ENCODE measurements at regions not wholly inside any gene's neighbourhood (a gene's known extent, or its start where the extent isn't known, plus 50 kb on each side); places are given as distances from the start of the nearest gene placed in this dataset.

DNA sequence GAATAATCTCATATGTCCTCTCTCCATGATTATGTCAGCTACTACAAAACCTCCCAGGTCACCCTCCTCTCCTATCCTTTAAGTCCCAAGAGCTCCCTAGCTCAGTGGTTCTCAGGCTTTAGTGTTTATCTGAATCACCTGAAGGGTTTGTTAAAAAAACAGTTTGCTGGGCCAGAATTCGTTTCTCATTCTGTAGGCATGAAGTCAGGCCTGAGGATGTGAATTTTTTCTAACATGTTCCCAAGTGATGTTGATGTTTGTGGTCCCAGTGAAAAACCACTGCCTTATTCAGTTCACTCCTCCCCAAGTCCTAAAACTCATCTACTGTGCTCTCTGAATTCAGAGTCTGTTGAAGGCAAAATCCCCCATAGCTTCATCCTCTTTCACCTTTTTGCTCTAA, 241.4 kb downstream of the ETNK1 start:
- DNase-seq (ENCODE audit: insufficient read length) (no peak), FAIRE-seq (no peak)
- TF ChIP-seq POLR2A (IDR thresholded peaks at IDR 0.05; ENCODE audit: low read depth, low read length) = no peak
- no peak for TF ChIP-seq POLR2AphosphoS5 (IDR thresholded peaks at IDR 0.05; ENCODE audit: low read depth, low read length)
- no peak for TF ChIP-seq TAF1 (IDR thresholded peaks at IDR 0.05; ENCODE audit: borderline replicate concordance, low read depth, low read length)

DNA sequence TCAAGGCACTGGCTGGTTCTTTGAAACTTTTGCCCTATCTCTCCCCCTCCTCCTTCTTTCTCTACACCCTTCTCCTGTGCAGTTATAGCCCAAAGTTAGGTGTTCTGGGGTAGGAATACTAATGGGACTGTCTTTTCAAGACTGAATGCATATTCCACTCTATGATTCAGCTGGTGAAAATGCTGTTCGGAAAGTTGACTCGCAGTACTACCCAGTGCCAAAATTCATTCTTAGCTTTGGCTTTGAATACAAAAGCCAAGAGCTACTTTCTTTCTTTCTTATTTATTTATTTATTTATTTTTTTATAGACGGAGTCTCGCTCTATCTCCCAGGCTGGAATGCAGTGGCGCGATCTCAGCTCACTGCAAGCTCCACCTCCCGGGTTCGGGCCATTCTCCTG, 249.2 kb downstream of the ETNK1 start:
- no peak for FAIRE-seq
- no peak for TF ChIP-seq POLR2A (IDR thresholded peaks at IDR 0.05; ENCODE audit: low read depth, low read length)
- TF ChIP-seq TAF1 (IDR thresholded peaks at IDR 0.05; ENCODE audit: borderline replicate concordance, low read depth, low read length) = no peak
- TF ChIP-seq POLR2AphosphoS5 (IDR thresholded peaks at IDR 0.05; ENCODE audit: low read depth, low read length) = no peak
- DNase-seq (ENCODE audit: insufficient read length) = no peak

DNA sequence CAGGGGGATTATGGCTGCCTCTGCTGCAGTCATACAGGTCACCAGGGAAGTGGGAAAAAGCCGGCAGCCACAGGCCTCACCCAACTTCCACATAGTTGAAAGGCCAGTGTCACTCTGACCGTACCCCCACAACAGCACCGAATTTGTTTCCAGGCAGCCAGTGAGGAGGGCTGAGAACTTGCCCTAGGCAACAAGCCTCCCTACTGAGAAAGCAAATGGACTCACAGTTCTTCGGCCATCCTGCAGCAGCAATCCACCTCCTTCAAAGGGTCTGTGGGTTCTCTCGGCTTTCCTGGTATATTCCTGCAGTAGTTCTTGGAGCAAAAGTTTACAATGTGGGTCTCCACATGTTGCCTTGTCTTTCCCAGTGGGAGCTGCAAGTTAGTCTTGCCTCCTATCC, 251.3 kb downstream of the ETNK1 start:
- no peak for TF ChIP-seq TAF1 (IDR thresholded peaks at IDR 0.05; ENCODE audit: borderline replicate concordance, low read depth, low read length)
- no peak for TF ChIP-seq POLR2A (IDR thresholded peaks at IDR 0.05; ENCODE audit: low read depth, low read length)
- no peak for TF ChIP-seq POLR2AphosphoS5 (IDR thresholded peaks at IDR 0.05; ENCODE audit: low read depth, low read length)
- no peak for FAIRE-seq
- no peak for DNase-seq (ENCODE audit: insufficient read length)

DNA sequence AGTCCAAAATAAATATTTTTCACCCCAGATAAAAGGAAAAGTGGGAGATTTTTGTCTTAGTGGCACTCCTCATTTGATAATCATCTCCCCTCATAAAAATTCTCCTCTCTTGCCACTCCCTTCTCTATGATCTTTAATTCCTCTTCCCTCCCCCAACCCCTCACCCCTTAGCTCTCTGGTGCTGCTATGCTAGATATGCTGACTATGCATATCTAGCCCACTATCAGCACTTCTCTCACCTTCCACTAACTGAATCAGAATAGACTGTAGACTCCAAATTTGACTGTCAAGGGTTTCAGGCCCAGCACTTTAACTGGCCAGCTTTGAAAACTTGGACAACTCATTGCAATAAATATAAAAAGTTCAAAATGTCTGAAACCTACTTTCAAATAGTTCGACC, 254.2 kb downstream of the ETNK1 start:
- DNase-seq (ENCODE audit: insufficient read length) (no peak), FAIRE-seq (no peak)
- no peak for TF ChIP-seq TAF1 (IDR thresholded peaks at IDR 0.05; ENCODE audit: borderline replicate concordance, low read depth, low read length)

DNA sequence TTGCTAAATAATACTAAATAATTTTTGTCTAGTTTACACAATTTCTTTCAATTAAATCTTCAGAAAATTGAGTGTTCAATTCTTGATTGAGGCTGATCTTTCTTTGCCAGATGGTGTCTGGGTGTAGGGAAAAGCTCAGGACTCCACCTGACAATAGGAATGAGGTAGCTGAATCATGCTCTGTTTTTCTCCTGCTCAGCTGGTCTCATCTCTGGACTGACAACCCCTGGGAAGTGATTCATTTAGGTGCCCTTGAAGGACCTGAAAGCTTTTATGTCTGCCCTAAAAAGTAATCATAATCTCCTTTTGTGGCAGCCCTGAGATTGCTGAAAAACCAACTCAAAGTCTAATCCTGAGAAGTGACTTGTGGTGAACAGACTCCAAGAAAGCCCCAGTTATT, 255.4 kb downstream of the ETNK1 start:
- DNase-seq (ENCODE audit: insufficient read length) (no peak), FAIRE-seq (no peak)
- no peak for TF ChIP-seq POLR2A (IDR thresholded peaks at IDR 0.05; ENCODE audit: low read depth, low read length)
- TF ChIP-seq TAF1 (IDR thresholded peaks at IDR 0.05; ENCODE audit: borderline replicate concordance, low read depth, low read length) = no peak
- no peak for TF ChIP-seq POLR2AphosphoS5 (IDR thresholded peaks at IDR 0.05; ENCODE audit: low read depth, low read length)

DNA sequence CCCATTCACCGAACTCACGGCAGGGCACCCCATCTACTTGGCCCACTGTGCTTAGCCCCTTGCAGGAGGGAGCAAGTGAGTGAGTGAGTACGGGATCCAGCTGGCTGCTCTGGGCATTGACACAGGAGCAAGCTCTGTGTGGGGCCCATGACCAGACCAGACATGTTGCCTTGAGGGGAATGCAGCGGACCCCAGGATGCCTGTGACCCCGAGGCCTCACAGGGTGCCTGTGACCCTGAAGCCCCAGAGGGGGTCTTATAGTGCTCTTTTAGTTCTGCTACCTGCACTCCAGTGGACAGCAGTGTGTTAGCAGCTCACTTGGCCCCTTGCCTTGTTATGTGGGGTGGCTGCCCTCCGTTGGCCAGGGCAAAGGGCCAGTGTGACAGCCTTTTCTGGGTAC, 255.8 kb downstream of the ETNK1 start:
- DNase-seq (ENCODE audit: insufficient read length) (no peak), FAIRE-seq (no peak)
- TF ChIP-seq POLR2A (IDR thresholded peaks at IDR 0.05; ENCODE audit: low read depth, low read length) (no peak), TAF1 (IDR thresholded peaks at IDR 0.05; ENCODE audit: borderline replicate concordance, low read depth, low read length) (no peak), POLR2AphosphoS5 (IDR thresholded peaks at IDR 0.05; ENCODE audit: low read depth, low read length) (no peak)

DNA sequence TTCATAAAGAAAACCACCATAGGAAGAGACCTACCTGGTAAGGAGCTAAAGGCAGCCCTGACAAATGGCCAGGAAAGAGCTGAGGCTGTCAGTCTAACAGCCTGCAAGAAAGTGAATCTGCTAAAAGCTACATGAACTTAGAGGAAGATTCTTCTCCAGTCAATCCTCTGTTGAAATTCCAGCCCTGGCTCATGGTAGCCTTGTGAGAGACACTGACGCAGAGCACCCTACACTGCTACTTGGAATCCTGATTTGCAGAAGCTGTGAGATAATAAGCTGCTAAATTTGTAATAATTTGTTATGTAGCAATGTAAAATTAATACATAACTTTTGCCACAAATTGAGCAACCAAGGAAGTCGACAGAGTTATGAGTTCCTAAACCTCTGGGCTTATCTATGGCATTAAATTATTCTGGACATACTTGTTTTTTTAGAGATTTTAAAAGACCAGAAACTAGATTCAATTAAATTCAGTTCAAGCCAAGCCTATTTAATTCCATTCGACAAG, 257.0 kb downstream of the ETNK1 start:
- no peak for DNase-seq (ENCODE audit: insufficient read length)
- FAIRE-seq = no peak

DNA sequence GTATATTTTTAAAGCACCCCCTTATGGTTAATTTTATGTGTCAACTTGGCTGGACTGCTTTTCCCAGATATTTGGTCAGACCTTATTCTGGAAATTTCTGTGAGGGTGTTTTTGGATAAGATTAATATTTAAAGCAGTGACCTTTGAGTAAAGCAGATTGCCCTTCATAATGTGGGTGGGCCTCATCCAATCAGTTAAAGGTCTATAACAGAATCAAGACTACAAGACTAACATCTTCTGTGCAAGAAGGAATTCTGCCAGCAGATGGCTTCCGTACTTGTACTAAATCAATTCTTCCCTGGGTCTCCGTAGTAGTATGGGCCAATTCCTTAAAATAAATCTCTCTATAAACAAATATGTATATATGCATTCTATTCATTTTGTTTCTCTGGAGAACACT, 257.6 kb downstream of the ETNK1 start:
- TF ChIP-seq POLR2AphosphoS5 (IDR thresholded peaks at IDR 0.05; ENCODE audit: low read depth, low read length) = no peak
- TF ChIP-seq TAF1 (IDR thresholded peaks at IDR 0.05; ENCODE audit: borderline replicate concordance, low read depth, low read length) = no peak
- TF ChIP-seq POLR2A (IDR thresholded peaks at IDR 0.05; ENCODE audit: low read depth, low read length) = no peak
- FAIRE-seq = no peak

More for the DNA sequence above, 257.0 kb downstream of the ETNK1 start:
- no peak for TF ChIP-seq POLR2AphosphoS5 (IDR thresholded peaks at IDR 0.05; ENCODE audit: low read depth, low read length)
- TF ChIP-seq POLR2A (IDR thresholded peaks at IDR 0.05; ENCODE audit: low read depth, low read length) = no peak
- no peak for TF ChIP-seq TAF1 (IDR thresholded peaks at IDR 0.05; ENCODE audit: borderline replicate concordance, low read depth, low read length)

DNA sequence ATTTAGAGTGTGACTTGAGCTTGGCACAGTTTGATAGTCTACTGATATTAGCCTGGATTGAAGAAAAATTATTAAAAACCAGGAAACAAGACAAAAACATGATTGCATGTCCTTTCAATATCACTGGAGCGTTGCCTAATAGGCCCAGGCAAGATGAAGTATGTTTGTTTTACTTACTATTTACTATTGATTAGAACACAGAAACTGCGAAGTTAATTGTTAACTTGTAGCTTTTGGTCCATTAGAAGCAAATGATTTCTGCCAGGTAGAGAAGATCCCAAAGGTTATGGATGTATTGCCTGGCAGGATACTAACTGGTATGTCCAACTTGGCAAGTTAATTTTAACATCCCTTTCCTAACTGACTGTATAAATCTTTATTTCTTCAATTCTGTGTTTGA, 268.9 kb downstream of the ETNK1 start:
- DNase-seq (ENCODE audit: insufficient read length) = no peak
- no peak for FAIRE-seq
- TF ChIP-seq POLR2AphosphoS5 (IDR thresholded peaks at IDR 0.05; ENCODE audit: low read depth, low read length) (no peak), TAF1 (IDR thresholded peaks at IDR 0.05; ENCODE audit: borderline replicate concordance, low read depth, low read length) (no peak), POLR2A (IDR thresholded peaks at IDR 0.05; ENCODE audit: low read depth, low read length) (no peak)

More for the DNA sequence above, 257.6 kb downstream of the ETNK1 start:
- no peak for DNase-seq (ENCODE audit: insufficient read length)

DNA sequence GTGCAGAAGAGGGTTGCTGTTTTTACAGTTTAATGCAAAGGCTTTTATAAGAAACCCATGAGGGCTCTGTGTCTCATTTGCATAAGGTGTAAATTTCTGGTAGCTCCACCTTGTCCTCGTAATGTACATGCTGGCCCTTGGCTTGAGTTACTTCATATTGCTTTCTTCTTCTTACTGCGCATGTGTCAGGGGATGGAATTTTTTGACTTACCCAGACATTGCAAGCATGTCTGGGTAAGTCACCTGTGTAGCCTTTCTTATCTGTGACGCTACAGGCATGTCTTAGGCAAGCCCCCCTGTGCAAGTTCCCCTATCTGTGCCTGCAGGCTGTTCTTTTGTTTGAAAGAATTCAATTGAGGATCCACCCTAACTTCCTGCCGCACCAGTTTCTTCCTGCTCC, 274.2 kb downstream of the ETNK1 start:
- DNase-seq (ENCODE audit: insufficient read length) (no peak), FAIRE-seq (no peak)
- TF ChIP-seq POLR2AphosphoS5 (IDR thresholded peaks at IDR 0.05; ENCODE audit: low read depth, low read length) = no peak
- no peak for TF ChIP-seq POLR2A (IDR thresholded peaks at IDR 0.05; ENCODE audit: low read depth, low read length)

DNA sequence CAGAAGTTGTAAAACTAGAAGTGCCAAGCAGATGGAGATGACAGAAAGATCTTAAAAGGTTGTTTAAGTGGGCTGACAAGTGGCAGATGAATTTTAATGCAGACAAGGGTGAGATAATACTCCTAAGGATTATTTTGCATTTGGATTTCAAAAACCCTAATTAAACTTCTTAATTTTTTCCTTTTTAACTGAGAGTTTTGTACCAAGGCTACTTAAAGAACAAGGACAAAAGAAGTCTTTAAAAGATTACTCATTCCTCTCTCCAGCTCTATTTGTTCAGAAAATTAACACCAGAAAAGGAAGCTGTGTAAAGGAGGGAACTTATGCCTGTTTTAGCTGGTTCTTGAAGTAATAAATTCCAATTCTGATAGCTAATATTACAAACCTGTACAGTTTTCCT, 275.4 kb downstream of the ETNK1 start:
- DNase-seq (ENCODE audit: insufficient read length) (no peak), FAIRE-seq (no peak)
- TF ChIP-seq POLR2A (IDR thresholded peaks at IDR 0.05; ENCODE audit: low read depth, low read length) (no peak), POLR2AphosphoS5 (IDR thresholded peaks at IDR 0.05; ENCODE audit: low read depth, low read length) (no peak), TAF1 (IDR thresholded peaks at IDR 0.05; ENCODE audit: borderline replicate concordance, low read depth, low read length) (no peak)

DNA sequence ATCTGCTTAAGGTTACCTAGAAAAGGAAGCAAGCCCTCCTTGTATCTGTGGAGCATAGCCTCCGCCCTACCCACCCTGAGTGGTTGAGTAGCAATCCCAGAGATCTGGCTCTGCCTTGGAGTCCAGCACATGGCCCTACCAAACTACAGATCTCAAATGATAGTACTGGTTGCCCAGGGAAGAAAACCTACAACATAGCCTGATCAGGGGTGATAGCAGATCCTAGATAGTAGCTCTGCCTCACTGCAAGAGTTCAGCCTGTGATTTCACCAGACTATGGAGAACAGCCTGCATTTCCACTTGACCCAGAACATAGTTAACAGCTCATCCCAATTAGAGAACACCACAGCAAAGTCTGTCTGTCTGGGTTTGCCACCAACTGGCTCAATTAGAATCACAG, 279.5 kb downstream of the ETNK1 start:
- DNase-seq (ENCODE audit: insufficient read length) (no peak), FAIRE-seq (no peak)
- TF ChIP-seq TAF1 (IDR thresholded peaks at IDR 0.05; ENCODE audit: borderline replicate concordance, low read depth, low read length) (no peak), POLR2AphosphoS5 (IDR thresholded peaks at IDR 0.05; ENCODE audit: low read depth, low read length) (no peak), POLR2A (IDR thresholded peaks at IDR 0.05; ENCODE audit: low read depth, low read length) (no peak)

DNA sequence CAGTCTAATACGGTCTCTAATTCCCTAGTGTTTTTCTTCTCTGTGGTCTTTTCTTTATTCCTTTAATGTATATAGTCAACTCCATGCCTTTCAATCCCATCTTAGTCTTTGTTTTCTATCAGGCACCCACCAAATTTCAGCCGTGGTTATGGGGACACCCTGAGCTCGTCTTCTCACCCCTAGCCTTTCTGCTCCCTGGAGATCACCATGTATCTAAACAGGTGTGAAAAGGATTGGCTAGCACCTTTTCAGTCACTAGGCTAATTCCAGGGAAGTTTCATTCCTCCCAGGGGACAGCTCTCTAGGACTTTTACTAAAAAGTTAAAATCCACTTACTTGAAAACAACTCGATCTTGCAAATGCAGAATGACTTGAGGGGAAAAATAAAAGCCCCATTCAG, 291.3 kb downstream of the ETNK1 start:
- DNase-seq (ENCODE audit: insufficient read length) = no peak
- no peak for FAIRE-seq
- TF ChIP-seq TAF1 (IDR thresholded peaks at IDR 0.05; ENCODE audit: borderline replicate concordance, low read depth, low read length) (no peak), POLR2AphosphoS5 (IDR thresholded peaks at IDR 0.05; ENCODE audit: low read depth, low read length) (no peak), POLR2A (IDR thresholded peaks at IDR 0.05; ENCODE audit: low read depth, low read length) (no peak)
